ENCODE measurements at regions not wholly inside any gene's neighbourhood (a gene's known extent, or its start where the extent isn't known, plus 50 kb on each side); places are given as distances from the start of the nearest gene placed in this dataset.

DNA sequence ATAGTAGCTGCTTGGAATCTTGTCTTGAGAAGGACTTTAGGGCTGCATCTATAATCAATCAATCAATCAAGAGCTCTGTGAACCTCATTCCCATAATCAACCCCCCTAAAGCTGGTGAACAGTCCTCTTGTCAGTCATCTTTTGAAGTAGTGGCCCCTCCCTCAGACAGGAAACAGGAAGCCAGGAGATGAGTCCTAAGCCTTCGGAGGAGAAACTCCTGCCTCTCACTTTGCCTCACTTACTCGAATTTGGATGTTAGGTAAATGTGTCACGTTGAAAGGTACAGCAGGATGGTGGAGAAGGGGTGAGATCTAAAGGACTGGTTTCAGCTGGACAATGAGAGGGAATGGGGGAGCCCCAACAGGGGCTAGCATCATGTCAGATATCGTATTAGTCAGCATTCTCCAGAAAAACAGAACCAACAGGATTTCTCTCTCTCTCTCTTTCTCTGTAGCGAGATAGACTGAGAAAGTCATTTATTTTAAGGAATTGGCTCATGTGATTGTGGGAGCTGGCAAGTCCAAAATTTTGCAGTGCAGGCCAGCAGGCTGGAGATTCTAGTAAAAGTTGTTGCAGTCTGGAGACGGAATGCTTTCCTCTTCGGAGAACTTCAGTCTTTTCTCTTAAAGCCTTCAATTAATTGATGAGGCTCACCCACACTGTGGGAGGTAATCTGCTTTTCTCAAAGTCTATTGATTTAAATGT lies 144.4 kb upstream of the PWP1 start:
- TF ChIP-seq, protein P1, sequence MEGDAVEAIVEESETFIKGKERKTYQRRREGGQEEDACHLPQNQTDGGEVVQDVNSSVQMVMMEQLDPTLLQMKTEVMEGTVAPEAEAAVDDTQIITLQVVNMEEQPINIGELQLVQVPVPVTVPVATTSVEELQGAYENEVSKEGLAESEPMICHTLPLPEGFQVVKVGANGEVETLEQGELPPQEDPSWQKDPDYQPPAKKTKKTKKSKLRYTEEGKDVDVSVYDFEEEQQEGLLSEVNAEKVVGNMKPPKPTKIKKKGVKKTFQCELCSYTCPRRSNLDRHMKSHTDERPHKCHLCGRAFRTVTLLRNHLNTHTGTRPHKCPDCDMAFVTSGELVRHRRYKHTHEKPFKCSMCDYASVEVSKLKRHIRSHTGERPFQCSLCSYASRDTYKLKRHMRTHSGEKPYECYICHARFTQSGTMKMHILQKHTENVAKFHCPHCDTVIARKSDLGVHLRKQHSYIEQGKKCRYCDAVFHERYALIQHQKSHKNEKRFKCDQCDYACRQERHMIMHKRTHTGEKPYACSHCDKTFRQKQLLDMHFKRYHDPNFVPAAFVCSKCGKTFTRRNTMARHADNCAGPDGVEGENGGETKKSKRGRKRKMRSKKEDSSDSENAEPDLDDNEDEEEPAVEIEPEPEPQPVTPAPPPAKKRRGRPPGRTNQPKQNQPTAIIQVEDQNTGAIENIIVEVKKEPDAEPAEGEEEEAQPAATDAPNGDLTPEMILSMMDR (IDR thresholded peaks at IDR 0.05; ENCODE audit: low read length) = no peak
- TF ChIP-seq EZH2 (IDR thresholded peaks at IDR 0.05; ENCODE audit: borderline replicate concordance, low read length) = no peak

Data from OCI-LY1 (cell line).